GM12878 (cell line): ENCODE measurements at regions not wholly inside any gene's neighbourhood (a gene's known extent, or its start where the extent isn't known, plus 50 kb on each side); places are given as distances from the start of the nearest gene placed in this dataset.

Experiments used
- ATF2 ChIP-seq: IDR thresholded peaks from 2 replicates; pipeline ENCODE4 v1.6.1; 2012; ENCODE audit warnings: low read length, inconsistent platforms
- GABPA ChIP-seq: IDR thresholded peaks from 2 replicates; pipeline ENCODE4 v1.6.1; 2014; ENCODE audit warnings: antibody characterized with exemption, low read depth, mild to moderate bottlenecking, inconsistent platforms
- LARP7 ChIP-seq: fragments of 450-650 bp; IDR thresholded peaks from 2 replicates; pipeline ENCODE4 v1.6.1; 2017; ENCODE audit warnings: mild to moderate bottlenecking
- YY1 ChIP-seq: IDR thresholded peaks from 2 replicates; pipeline ENCODE4 v1.6.1; 2011; ENCODE audit warnings: low read depth, mild to moderate bottlenecking, low read length

DNA sequence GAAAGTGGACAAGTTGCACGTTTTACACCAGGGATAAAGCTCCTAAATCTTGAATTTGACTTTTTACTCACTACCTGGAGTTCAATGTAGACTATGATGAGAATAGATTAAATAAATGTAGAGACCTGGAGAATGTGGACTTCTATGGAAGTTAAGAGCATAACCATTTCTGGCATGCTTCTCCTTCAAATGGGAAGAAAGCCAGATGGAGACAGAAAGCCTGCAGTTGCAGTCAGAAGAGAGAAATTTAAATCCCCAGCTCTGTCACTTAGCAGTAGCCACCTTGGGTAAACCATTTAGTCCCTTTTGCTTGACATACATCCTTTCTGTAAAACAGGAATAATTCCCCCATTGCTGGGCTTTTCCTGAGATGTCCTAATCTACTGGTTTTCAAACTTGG lies 355.3 kb upstream of the AUTS2 start:
- no peak for TF ChIP-seq GABPA
- no peak for TF ChIP-seq LARP7
- TF ChIP-seq YY1, result no peak
- TF ChIP-seq ATF2, result no peak
